SK-N-SH treated with all-trans-retinoic acid at 6 μM for 48 hours (cell line): ENCODE measurements at regions not wholly inside any gene's neighbourhood (a gene's known extent, or its start where the extent isn't known, plus 50 kb on each side); places are given as distances from the start of the nearest gene placed in this dataset.

ENCODE experiments used
- ATAC-seq: fragments of 200-7000 bp; cut with Tn5 transposase; 3 replicates; pipeline ENCODE4 v1.9.1; 2020; ENCODE audit warnings: mild to moderate bottlenecking, moderate library complexity
- BACH2 ChIP-seq: fragments of 250-450 bp; sonication (Bioruptor Pico); IDR thresholded peaks from 2 replicates; pipeline ENCODE4 v1.9.0; 2021; ENCODE audit warnings: mild to moderate bottlenecking, borderline replicate concordance
- CREB5 ChIP-seq: fragments of 250-450 bp; sonication (Bioruptor Pico); IDR thresholded peaks from 2 replicates; pipeline ENCODE4 v1.5.1; 2020; ENCODE audit warnings: low read depth, mild to moderate bottlenecking, moderate library complexity
- ESRRG ChIP-seq: fragments of 250-450 bp; sonication (Bioruptor Pico); IDR thresholded peaks from 2 replicates; pipeline ENCODE4 v1.6.1; 2021; ENCODE audit warnings: mild to moderate bottlenecking
- GLIS3 ChIP-seq: fragments of 250-450 bp; sonication (Bioruptor Pico); IDR thresholded peaks from 2 replicates; pipeline ENCODE4 v1.5.0; 2020; ENCODE audit warnings: mild to moderate bottlenecking, moderate library complexity
- ISL1 ChIP-seq: fragments of 250-450 bp; sonication (Bioruptor Pico); IDR thresholded peaks from 2 replicates; pipeline ENCODE4 v2.1.2; 2022; ENCODE audit warnings: mild to moderate bottlenecking, moderate library complexity
- OSR1 ChIP-seq: fragments of 250-450 bp; sonication (Bioruptor Pico); IDR thresholded peaks from 2 replicates; pipeline ENCODE4 v1.8.0; 2022; ENCODE audit warnings: moderate library complexity, mild to moderate bottlenecking, inconsistent platforms
- PATZ1 ChIP-seq: fragments of 250-450 bp; sonication (Bioruptor Pico); IDR thresholded peaks from 2 replicates; pipeline ENCODE4 v1.8.0; 2020; ENCODE audit warnings: mild to moderate bottlenecking, moderate library complexity, borderline replicate concordance
- POU6F1 ChIP-seq: fragments of 250-450 bp; sonication (Bioruptor Pico); IDR thresholded peaks from 2 replicates; pipeline ENCODE4 v1.8.0; 2021; ENCODE audit warnings: low read depth, mild to moderate bottlenecking, moderate library complexity, borderline replicate concordance
- PPARA ChIP-seq: fragments of 250-450 bp; sonication (Bioruptor Pico); IDR thresholded peaks from 2 replicates; pipeline ENCODE4 v1.5.0; 2020; ENCODE audit warnings: mild to moderate bottlenecking, borderline replicate concordance
- RARB ChIP-seq: fragments of 250-450 bp; sonication (Bioruptor Pico); IDR thresholded peaks from 2 replicates; pipeline ENCODE4 v1.8.0; 2021; ENCODE audit warnings: mild to moderate bottlenecking, moderate library complexity
- SNAI2 ChIP-seq: fragments of 250-450 bp; sonication (Bioruptor Pico); IDR thresholded peaks from 2 replicates; pipeline ENCODE4 v1.5.0; 2020; ENCODE audit warnings: mild to moderate bottlenecking, moderate library complexity
- TCF4 ChIP-seq: fragments of 250-450 bp; sonication (Bioruptor Pico); IDR thresholded peaks from 2 replicates; pipeline ENCODE4 v1.8.0; 2021; ENCODE audit warnings: mild to moderate bottlenecking, moderate library complexity, borderline replicate concordance
- TOX ChIP-seq: fragments of 250-450 bp; sonication (Bioruptor Pico); IDR thresholded peaks from 2 replicates; pipeline ENCODE4 v1.8.0; 2021; ENCODE audit warnings: mild to moderate bottlenecking, moderate library complexity, borderline replicate concordance
- TSHZ2 ChIP-seq: fragments of 250-450 bp; sonication (Bioruptor Pico); IDR thresholded peaks from 2 replicates; pipeline ENCODE4 v1.5.0; 2020; ENCODE audit warnings: mild to moderate bottlenecking, moderate library complexity
- ZFP3 ChIP-seq: fragments of 250-450 bp; sonication (Bioruptor Pico); IDR thresholded peaks from 2 replicates; pipeline ENCODE4 v1.5.0; 2020; ENCODE audit warnings: mild to moderate bottlenecking, moderate library complexity
- ZFP30 ChIP-seq: fragments of 450-650 bp; formaldehyde crosslinking; IDR thresholded peaks from 2 replicates; pipeline ENCODE4 v1.5.0; 2022; ENCODE audit warnings: mild to moderate bottlenecking, moderate library complexity
- ZNF565 ChIP-seq: fragments of 450-650 bp; formaldehyde crosslinking; conservative IDR thresholded peaks from 2 replicates; pipeline ENCODE4 v1.5.0; 2020; ENCODE audit warnings: low read depth, mild to moderate bottlenecking, moderate library complexity
- ZNF70 ChIP-seq: fragments of 450-650 bp; formaldehyde crosslinking; IDR thresholded peaks from 2 replicates; pipeline ENCODE4 v1.5.0; 2020; ENCODE audit warnings: mild to moderate bottlenecking, moderate library complexity
- ZNF8 ChIP-seq: fragments of 450-650 bp; formaldehyde crosslinking; IDR thresholded peaks from 2 replicates; pipeline ENCODE4 v1.5.0; 2020; ENCODE audit warnings: mild to moderate bottlenecking, moderate library complexity
- TF ChIP-seq, protein P1 (sequence below): fragments of 250-450 bp; sonication (Bioruptor Pico); IDR thresholded peaks from 2 replicates; pipeline ENCODE4 v1.5.1; 2021; ENCODE audit warnings: mild to moderate bottlenecking, moderate library complexity

GRCh38 chr13:90393408-90393807, 954.1 kb upstream of the MIR17HG start (continued):
- TF ChIP-seq ZNF565 (CRISPR knock-in tag) (no peak), GLIS3 (CRISPR knock-in tag) (no peak), ZFP3 (CRISPR knock-in tag) (no peak), TOX (CRISPR knock-in tag) (no peak), BACH2 (no peak), ZFP30 (CRISPR knock-in tag) (no peak), PATZ1 (CRISPR knock-in tag) (no peak)

GRCh38 chr13:90395348-90395747, 952.1 kb upstream of the MIR17HG start:
- no peak for TF ChIP-seq PPARA (CRISPR knock-in tag)
- TF ChIP-seq TCF4 (CRISPR knock-in tag): no peak
- no peak for TF ChIP-seq ZNF8 (CRISPR knock-in tag)
- TF ChIP-seq ESRRG (CRISPR knock-in tag): no peak
- TF ChIP-seq ISL1 (CRISPR knock-in tag): no peak
- TF ChIP-seq GLIS3 (CRISPR knock-in tag): no peak
- TF ChIP-seq POU6F1 (CRISPR knock-in tag): no peak
- TF ChIP-seq TSHZ2: no peak
- no peak for TF ChIP-seq OSR1 (CRISPR knock-in tag)
- TF ChIP-seq ZNF70 (CRISPR knock-in tag): no peak
- no peak for TF ChIP-seq PATZ1 (CRISPR knock-in tag)
- no peak for TF ChIP-seq SNAI2
- no peak for ATAC-seq

- ATAC-seq: no peak
- TF ChIP-seq BACH2 (no peak), RARB (CRISPR knock-in tag) (no peak), ZNF565 (CRISPR knock-in tag) (no peak), ESRRG (CRISPR knock-in tag) (no peak), ZNF70 (CRISPR knock-in tag) (no peak), ZFP30 (CRISPR knock-in tag) (no peak), CREB5 (no peak), TOX (CRISPR knock-in tag) (no peak), PATZ1 (CRISPR knock-in tag) (no peak), TSHZ2 (no peak), OSR1 (CRISPR knock-in tag) (no peak), PPARA (CRISPR knock-in tag) (no peak), ISL1 (CRISPR knock-in tag) (no peak), ZFP3 (CRISPR knock-in tag) (no peak)
- TF ChIP-seq, protein P1, sequence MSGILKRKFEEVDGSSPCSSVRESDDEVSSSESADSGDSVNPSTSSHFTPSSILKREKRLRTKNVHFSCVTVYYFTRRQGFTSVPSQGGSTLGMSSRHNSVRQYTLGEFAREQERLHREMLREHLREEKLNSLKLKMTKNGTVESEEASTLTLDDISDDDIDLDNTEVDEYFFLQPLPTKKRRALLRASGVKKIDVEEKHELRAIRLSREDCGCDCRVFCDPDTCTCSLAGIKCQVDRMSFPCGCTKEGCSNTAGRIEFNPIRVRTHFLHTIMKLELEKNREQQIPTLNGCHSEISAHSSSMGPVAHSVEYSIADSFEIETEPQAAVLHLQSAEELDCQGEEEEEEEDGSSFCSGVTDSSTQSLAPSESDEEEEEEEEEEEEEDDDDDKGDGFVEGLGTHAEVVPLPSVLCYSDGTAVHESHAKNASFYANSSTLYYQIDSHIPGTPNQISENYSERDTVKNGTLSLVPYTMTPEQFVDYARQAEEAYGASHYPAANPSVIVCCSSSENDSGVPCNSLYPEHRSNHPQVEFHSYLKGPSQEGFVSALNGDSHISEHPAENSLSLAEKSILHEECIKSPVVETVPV (CRISPR knock-in tag): no peak
These were observed 951.6 kb upstream of the MIR17HG start for GRCh38 chr13:90395846-90396245.
